SK-N-SH (cell line): ENCODE measurements at regions not wholly inside any gene's neighbourhood (a gene's known extent, or its start where the extent isn't known, plus 50 kb on each side); places are given as distances from the start of the nearest gene placed in this dataset.

Experiments used
- EP300 ChIP-seq, 2 experiments: IDR thresholded peaks; 2 replicates each; pipeline versions ENCODE4 v1.4.0 to v1.6.1; 2012; ENCODE audit warnings: borderline replicate concordance in 1 of 2, low read depth in 1 of 2, low read length in 1 of 2
- MEF2A ChIP-seq: IDR thresholded peaks from 2 replicates; pipeline ENCODE4 v1.4.0; 2012; ENCODE audit warnings: low read depth, borderline replicate concordance
- POLR2AphosphoS5 ChIP-seq: IDR thresholded peaks from 2 replicates; pipeline ENCODE4 v1.6.1; 2012; ENCODE audit warnings: low read depth, low read length
- SIN3A ChIP-seq: IDR thresholded peaks from 2 replicates; pipeline ENCODE4 v1.6.1; 2012; ENCODE audit warnings: low read depth, mild to moderate bottlenecking, low read length, moderate library complexity, borderline replicate concordance
- TAF1 ChIP-seq: IDR thresholded peaks from 2 replicates; pipeline ENCODE4 v1.6.1; 2012; ENCODE audit warnings: low read depth, mild to moderate bottlenecking, low read length, moderate library complexity, borderline replicate concordance
- TEAD4 ChIP-seq: IDR thresholded peaks from 2 replicates; pipeline ENCODE4 v1.4.0; 2012; ENCODE audit warnings: mild to moderate bottlenecking, borderline replicate concordance; ENCODE audit not compliant: insufficient read depth
- TF ChIP-seq, protein P1 (sequence below): fragments of 200-600 bp; sonication (generic); IDR thresholded peaks from 2 replicates; pipeline ENCODE4 v1.6.1; 2017; ENCODE audit warnings: antibody characterized with exemption, mild to moderate bottlenecking, moderate library complexity
- TF ChIP-seq, protein P2 (sequence below): IDR thresholded peaks from 2 replicates; pipeline ENCODE4 v1.6.1; 2012; ENCODE audit warnings: mild to moderate bottlenecking, low read depth, low read length, moderate library complexity

- no peak for TF ChIP-seq EP300 (IDR thresholded peaks at IDR 0.05; ENCODE audit: borderline replicate concordance in 1 of 2, low read depth in 1 of 2, low read length in 1 of 2)
- TF ChIP-seq, protein P1, sequence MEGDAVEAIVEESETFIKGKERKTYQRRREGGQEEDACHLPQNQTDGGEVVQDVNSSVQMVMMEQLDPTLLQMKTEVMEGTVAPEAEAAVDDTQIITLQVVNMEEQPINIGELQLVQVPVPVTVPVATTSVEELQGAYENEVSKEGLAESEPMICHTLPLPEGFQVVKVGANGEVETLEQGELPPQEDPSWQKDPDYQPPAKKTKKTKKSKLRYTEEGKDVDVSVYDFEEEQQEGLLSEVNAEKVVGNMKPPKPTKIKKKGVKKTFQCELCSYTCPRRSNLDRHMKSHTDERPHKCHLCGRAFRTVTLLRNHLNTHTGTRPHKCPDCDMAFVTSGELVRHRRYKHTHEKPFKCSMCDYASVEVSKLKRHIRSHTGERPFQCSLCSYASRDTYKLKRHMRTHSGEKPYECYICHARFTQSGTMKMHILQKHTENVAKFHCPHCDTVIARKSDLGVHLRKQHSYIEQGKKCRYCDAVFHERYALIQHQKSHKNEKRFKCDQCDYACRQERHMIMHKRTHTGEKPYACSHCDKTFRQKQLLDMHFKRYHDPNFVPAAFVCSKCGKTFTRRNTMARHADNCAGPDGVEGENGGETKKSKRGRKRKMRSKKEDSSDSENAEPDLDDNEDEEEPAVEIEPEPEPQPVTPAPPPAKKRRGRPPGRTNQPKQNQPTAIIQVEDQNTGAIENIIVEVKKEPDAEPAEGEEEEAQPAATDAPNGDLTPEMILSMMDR: no peak
- TF ChIP-seq TEAD4: no peak
- TF ChIP-seq POLR2AphosphoS5: no peak
- TF ChIP-seq, protein P2, sequence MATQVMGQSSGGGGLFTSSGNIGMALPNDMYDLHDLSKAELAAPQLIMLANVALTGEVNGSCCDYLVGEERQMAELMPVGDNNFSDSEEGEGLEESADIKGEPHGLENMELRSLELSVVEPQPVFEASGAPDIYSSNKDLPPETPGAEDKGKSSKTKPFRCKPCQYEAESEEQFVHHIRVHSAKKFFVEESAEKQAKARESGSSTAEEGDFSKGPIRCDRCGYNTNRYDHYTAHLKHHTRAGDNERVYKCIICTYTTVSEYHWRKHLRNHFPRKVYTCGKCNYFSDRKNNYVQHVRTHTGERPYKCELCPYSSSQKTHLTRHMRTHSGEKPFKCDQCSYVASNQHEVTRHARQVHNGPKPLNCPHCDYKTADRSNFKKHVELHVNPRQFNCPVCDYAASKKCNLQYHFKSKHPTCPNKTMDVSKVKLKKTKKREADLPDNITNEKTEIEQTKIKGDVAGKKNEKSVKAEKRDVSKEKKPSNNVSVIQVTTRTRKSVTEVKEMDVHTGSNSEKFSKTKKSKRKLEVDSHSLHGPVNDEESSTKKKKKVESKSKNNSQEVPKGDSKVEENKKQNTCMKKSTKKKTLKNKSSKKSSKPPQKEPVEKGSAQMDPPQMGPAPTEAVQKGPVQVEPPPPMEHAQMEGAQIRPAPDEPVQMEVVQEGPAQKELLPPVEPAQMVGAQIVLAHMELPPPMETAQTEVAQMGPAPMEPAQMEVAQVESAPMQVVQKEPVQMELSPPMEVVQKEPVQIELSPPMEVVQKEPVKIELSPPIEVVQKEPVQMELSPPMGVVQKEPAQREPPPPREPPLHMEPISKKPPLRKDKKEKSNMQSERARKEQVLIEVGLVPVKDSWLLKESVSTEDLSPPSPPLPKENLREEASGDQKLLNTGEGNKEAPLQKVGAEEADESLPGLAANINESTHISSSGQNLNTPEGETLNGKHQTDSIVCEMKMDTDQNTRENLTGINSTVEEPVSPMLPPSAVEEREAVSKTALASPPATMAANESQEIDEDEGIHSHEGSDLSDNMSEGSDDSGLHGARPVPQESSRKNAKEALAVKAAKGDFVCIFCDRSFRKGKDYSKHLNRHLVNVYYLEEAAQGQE: no peak
- TF ChIP-seq TAF1: no peak
- no peak for TF ChIP-seq MEF2A
- TF ChIP-seq SIN3A: no peak
Observed at GRCh38 chr13:85019121-85019520, 780.1 kb downstream of the SLITRK6 start.
